ENCODE measurements at regions not wholly inside any gene's neighbourhood (a gene's known extent, or its start where the extent isn't known, plus 50 kb on each side); places are given as distances from the start of the nearest gene placed in this dataset.

DNA sequence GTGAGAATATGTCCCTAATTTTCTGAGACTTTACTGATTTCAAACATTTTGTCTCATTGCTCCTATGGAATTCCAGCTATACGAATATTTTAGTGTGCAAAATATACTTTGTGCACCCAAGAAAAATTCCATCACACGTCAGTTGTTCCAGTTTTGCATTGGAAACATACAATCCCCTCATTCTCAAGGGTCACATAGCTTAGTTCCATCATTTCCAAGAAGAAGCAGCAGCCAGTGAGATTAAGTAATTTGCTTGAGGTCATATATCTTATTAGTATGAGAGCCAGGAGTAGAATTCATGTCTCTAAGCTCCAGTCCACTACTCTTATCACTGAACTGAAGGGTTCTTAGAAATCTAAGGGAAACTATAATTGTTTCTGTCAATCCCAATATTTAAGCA is 746.7 kb upstream of the C9orf72 start:
- TF ChIP-seq, protein P1, sequence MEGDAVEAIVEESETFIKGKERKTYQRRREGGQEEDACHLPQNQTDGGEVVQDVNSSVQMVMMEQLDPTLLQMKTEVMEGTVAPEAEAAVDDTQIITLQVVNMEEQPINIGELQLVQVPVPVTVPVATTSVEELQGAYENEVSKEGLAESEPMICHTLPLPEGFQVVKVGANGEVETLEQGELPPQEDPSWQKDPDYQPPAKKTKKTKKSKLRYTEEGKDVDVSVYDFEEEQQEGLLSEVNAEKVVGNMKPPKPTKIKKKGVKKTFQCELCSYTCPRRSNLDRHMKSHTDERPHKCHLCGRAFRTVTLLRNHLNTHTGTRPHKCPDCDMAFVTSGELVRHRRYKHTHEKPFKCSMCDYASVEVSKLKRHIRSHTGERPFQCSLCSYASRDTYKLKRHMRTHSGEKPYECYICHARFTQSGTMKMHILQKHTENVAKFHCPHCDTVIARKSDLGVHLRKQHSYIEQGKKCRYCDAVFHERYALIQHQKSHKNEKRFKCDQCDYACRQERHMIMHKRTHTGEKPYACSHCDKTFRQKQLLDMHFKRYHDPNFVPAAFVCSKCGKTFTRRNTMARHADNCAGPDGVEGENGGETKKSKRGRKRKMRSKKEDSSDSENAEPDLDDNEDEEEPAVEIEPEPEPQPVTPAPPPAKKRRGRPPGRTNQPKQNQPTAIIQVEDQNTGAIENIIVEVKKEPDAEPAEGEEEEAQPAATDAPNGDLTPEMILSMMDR (IDR thresholded peaks at IDR 0.05) = no peak
- TF ChIP-seq EP300 (IDR thresholded peaks at IDR 0.05) (no peak), POLR2AphosphoS5 (IDR thresholded peaks at IDR 0.05) (no peak), POLR2A (IDR thresholded peaks at IDR 0.05; ENCODE audit: low read depth) (no peak)

Data from esophagus muscularis mucosa (tissue), 4 donors.